ENCODE measurements at regions not wholly inside any gene's neighbourhood (a gene's known extent, or its start where the extent isn't known, plus 50 kb on each side); places are given as distances from the start of the nearest gene placed in this dataset.
A peak's percentile ranks its signal among the peaks of the same experiment; 100 is the strongest.

DNA sequence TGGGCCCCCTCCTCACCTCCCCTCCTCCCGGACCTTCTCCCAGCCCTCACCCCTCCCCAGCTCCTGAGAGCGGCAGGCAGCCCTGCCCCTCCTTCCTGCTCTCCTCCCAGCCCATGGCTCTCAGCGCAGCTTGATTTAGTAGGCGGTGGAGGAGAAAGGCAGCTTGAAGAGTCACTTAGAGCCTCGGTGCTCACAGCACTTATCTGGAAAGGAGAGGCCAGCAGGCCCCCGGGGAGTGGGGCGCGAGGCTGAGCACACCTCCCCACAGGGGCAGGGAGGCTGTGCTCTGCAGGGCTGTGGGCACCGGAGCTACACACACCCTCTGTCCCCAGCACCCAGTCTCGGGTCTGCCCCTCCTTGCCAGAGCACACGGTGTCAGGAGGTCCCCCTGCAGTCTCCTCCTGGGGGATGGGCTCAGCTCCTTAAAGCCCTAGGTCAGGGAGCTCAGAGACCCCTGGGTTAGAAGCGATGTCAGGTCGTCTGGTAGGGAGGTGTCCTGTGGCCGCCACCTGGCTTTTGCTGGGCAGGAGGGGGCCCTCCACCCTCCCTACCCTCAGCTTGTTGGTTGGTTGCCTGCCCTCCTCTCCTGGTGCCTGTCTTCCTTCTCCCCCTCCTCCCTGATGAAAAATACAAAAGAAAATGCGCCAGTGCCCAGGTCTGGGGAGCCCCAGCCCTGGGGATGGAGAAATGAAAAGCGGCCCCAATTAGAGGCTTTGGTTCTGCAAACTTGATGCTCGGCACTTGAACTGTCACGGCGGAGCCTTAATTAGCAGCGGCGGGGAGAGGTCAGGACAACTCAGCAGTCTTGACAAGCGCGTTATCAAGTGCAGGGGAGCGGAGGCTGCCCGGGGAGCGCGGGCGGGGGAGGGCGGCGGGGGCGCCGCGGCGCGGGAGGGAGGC lies 151.1 kb upstream of the GSE1 start:
- no peak overlapping the region for H3K4me3 ChIP-seq (ENCODE audit: control insufficient read depth, low read depth, low read length)
- DNase-seq (ENCODE audit: low read depth) = no peak

DNA sequence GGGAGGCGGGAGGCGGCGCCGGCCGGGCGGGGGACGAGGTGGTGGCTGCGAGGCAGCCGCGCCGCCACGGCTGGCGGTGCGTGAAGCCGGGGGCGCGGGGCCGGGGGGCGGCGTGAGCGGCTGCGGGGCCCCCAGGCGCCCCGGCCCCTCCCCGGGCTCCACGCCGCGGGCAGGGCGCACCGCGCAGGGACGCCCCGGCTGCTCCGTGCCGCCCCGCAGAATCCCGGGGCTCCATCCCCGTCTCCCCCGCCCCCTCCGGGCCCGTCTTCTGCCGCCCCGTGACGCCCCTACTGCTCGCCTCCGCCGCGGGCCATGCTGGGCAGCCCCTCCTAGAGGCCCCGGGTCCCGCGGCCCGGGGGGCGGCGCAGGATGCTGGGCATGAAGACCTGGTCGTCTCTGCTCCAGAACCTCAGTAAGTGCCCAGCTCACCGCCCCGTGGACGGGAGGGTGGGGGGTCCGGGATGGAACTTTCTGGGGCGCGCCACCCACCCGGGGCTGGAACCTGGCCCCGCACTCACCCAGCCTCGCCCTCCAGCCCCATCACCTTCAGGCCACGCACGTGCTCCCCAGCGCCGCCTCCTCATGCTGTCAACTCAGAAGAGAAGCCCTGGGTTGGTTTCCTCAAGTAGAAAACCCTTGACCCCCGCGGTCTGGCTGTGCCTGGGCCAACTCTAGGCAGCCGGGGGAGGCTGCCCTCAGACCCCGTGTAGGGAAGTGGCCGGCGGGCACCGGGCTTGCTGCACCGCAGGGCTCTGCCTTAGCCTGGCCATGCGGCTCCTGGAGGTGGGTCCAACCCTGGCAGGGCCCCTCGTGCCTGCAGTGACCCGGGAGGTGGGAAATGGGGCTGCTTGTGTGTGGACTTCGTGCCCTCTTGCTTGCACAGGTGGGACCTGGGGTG lies 150.2 kb upstream of the GSE1 start:
- DNase-seq (ENCODE audit: low read depth) = no peak
- TF ChIP-seq, protein P1, sequence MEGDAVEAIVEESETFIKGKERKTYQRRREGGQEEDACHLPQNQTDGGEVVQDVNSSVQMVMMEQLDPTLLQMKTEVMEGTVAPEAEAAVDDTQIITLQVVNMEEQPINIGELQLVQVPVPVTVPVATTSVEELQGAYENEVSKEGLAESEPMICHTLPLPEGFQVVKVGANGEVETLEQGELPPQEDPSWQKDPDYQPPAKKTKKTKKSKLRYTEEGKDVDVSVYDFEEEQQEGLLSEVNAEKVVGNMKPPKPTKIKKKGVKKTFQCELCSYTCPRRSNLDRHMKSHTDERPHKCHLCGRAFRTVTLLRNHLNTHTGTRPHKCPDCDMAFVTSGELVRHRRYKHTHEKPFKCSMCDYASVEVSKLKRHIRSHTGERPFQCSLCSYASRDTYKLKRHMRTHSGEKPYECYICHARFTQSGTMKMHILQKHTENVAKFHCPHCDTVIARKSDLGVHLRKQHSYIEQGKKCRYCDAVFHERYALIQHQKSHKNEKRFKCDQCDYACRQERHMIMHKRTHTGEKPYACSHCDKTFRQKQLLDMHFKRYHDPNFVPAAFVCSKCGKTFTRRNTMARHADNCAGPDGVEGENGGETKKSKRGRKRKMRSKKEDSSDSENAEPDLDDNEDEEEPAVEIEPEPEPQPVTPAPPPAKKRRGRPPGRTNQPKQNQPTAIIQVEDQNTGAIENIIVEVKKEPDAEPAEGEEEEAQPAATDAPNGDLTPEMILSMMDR (IDR thresholded peaks at IDR 0.05; ENCODE audit: control insufficient read depth, insufficient read depth, low read depth, low read length, missing control alignments) = no peak
- H3K4me3 ChIP-seq (ENCODE audit: control insufficient read depth, low read depth, low read length) = peak overlapping the region; percentile 6; the same call in 1 of the 2 replicates

More for the DNA sequence above, 151.1 kb upstream of the GSE1 start:
- TF ChIP-seq, protein P1 (IDR thresholded peaks at IDR 0.05; ENCODE audit: control insufficient read depth, insufficient read depth, low read depth, low read length, missing control alignments) = no peak

DNA sequence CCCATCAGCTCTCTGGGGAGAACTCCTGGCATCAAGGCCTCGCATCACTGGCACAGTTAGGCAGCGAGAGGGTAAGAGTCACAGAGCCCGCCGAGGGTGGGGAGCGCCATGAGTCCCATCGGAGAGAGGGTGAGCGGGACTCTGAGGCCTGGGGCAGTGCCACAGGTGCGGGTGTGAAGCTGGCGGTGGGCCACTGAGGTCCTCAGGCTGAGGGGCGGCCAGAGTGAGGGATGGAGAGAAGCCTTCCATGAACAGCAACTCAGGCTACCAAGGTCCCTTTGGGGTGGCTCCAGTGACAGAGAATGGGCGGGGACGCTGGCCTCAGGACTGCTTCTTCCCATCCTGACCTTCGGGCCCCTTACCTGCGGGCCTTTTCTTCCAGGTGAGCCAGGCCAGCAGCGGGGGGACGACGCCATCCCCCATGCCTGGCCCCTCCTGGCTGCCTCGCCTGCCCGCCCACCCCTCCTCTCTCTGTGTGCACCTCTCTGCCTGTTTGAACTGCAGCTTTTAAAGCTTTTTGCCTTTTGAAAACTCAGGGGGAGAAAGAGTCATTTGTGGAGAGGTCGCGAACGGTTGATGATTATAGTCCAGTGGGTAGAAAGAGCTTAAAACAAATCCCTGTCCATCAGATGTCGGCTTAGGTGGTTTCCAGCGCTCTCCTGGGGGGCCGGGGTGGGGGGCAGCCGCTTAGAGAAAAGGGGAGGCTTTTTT lies 149.3 kb upstream of the GSE1 start:
- H3K4me3 ChIP-seq (ENCODE audit: control insufficient read depth, low read depth, low read length) = no peak overlapping the region
- DNase-seq (ENCODE audit: low read depth) = no peak
- TF ChIP-seq, protein P1 (IDR thresholded peaks at IDR 0.05; ENCODE audit: control insufficient read depth, insufficient read depth, low read depth, low read length, missing control alignments) = no peak

DNA sequence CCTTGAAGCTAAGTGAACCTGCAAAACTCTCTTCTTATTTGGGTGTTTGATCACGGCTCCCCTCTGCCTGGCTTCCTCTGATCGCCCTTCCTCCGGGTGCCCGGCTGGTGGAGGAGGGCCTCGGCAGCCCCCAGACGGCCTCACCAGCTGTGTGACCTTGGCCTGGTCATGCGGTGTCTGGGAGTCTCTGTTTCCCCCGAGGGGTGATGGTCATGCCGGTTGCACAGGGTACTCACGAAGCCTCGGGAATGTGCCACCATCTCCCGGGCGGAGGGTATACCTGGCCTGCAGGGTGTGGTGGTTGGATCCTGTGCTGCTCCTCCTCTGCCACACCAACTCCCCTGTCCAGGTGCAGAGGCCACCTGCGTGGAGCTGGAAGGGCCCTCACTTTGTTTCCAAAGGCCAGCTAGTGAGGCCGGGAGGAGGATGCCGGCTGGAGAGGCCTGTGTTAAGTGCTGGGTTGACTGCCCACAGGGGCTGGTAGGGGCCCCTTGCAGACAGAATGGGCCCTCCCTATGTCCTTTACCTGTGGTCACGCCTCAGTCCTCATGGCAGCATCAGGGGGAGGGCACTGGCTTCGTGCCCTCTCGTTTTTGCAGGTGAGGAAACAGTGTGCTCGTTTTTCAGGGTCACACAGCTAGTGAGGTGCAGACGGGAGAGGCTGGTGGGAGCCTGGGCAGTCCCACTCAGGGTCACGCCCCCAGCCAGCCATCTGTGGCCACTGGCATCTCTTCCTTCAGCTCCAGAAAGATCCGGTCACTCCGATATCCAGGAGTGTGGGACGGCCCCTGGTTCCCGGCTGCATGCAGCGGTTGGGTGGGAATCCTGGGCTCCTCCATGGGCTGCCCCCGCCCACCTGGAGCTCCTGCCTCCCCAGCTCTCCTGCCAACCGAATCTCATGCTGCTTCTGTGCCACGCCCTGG lies 148.5 kb upstream of the GSE1 start:
- TF ChIP-seq, protein P1 (IDR thresholded peaks at IDR 0.05; ENCODE audit: control insufficient read depth, insufficient read depth, low read depth, low read length, missing control alignments) = no peak
- no peak overlapping the region for H3K4me3 ChIP-seq (ENCODE audit: control insufficient read depth, low read depth, low read length)
- no peak for DNase-seq (ENCODE audit: low read depth)

DNA sequence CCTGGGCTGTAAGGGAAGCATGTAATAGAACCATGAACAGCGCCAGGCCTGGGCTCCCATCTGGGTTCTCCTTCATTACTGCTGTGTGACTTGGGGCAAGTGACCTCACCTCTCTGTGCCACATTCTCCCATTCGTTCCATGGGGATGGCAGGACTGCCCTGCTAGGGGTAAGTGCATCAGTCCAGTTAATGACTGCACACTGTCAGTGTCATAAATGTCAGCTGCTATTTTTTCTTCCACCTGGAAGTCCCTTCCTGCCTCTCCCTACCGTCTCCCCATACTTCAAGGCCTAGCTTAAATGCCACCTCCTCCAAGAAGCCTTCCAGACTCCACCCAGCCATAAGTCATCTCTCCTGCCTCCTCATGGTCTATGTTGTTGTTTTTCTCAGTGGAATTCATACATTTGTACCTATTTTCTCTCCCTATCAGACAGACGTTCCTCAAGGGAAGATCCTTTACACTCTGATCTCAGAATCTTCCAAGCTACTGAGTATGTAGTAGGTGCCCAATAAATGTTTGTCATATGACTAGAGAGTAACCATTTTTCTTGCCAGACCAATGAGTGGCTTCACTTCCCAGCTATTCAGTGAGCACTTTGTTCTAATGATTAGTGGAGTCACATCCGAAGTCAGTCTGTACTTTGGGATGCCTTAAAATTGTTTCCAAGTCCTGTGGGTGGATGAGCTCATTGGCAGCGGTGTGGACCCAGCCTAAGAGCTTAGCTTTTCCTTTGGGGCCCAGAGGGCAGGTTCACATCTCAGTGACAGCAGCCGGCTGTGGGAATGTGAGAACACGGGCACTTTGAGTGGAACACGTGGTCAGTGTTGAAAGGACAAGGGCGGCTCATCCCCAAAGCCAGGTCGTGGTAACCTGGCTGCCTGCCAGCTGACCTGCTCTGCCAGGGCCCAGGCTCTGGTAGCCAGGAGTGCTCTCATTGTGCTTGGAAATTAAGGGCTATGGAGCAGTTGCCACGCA lies 147.5 kb upstream of the GSE1 start:
- no peak overlapping the region for H3K4me3 ChIP-seq (ENCODE audit: control insufficient read depth, low read depth, low read length)
- TF ChIP-seq, protein P1 (IDR thresholded peaks at IDR 0.05; ENCODE audit: control insufficient read depth, insufficient read depth, low read depth, low read length, missing control alignments) = no peak
- no peak for DNase-seq (ENCODE audit: low read depth)
